Neural cell (in vitro differentiated cells): ENCODE measurements at regions not wholly inside any gene's neighbourhood (a gene's known extent, or its start where the extent isn't known, plus 50 kb on each side); places are given as distances from the start of the nearest gene placed in this dataset.

Experiments used
- H2AFZ ChIP-seq: fragments of 200-600, 300-800 bp; sonication (generic), shearing (Covaris generic); 2 replicates; pipeline ENCODE4 v1.6.0; 2014; ENCODE audit warnings: low read depth, mild to moderate bottlenecking, antibody characterized with exemption, low read length, moderate library complexity
- H3F3A ChIP-seq: fragments of 200-600 bp; shearing (Covaris generic); 2 replicates; pipeline ENCODE4 v1.6.1; 2016; ENCODE audit warnings: mild to moderate bottlenecking, moderate library complexity, mixed read lengths, antibody characterized with exemption, low read length; ENCODE audit not compliant: insufficient read depth, poor library complexity, severe bottlenecking
- H3K27ac ChIP-seq: fragments of 200-600, 300-800 bp; sonication (generic), shearing (Covaris generic); 2 replicates; pipeline ENCODE4 v1.5.1; 2014; ENCODE audit warnings: mild to moderate bottlenecking, low read length, moderate library complexity
- H3K27me3 ChIP-seq: fragments of 300-800, 200-600 bp; sonication (generic), shearing (Covaris generic); 2 replicates; pipeline ENCODE4 v1.6.0; 2014; ENCODE audit warnings: mild to moderate bottlenecking, low read depth, low read length, moderate library complexity; ENCODE audit not compliant: insufficient read depth
- H3K36me3 ChIP-seq: fragments of 300-800, 200-600 bp; sonication (generic), shearing (Covaris generic); 2 replicates; pipeline ENCODE4 v1.5.1; 2014; ENCODE audit warnings: mild to moderate bottlenecking, antibody characterized with exemption, low read length, moderate library complexity; ENCODE audit not compliant: insufficient read depth
- H3K4me2 ChIP-seq: fragments of 300-800, 200-600 bp; sonication (generic), shearing (Covaris generic); 2 replicates; pipeline ENCODE4 v1.6.0; 2014; ENCODE audit warnings: mild to moderate bottlenecking, low read length
- H3K4me3 ChIP-seq: fragments of 300-800, 200-600 bp; sonication (generic), shearing (Covaris generic); 2 replicates; pipeline ENCODE4 v1.5.1; 2014; ENCODE audit warnings: mild to moderate bottlenecking, low read length, moderate library complexity
- H3K79me2 ChIP-seq: fragments of 200-600 bp; shearing (Covaris generic); replicated peaks from 2 replicates; pipeline ENCODE4 v1.6.0; 2014; ENCODE audit warnings: mild to moderate bottlenecking, low read length, moderate library complexity; ENCODE audit not compliant: insufficient read depth
- H3K9ac ChIP-seq: fragments of 300-800, 200-600 bp; sonication (generic), shearing (Covaris generic); 2 replicates; pipeline ENCODE4 v1.6.1; 2016; ENCODE audit warnings: mild to moderate bottlenecking, low read length, mixed read lengths
- H3K9me2 ChIP-seq: fragments of 200-600 bp; shearing (Covaris generic); 2 replicates; pipeline ENCODE4 v1.6.1; 2016; ENCODE audit warnings: mild to moderate bottlenecking, low read length, mixed read lengths; ENCODE audit not compliant: insufficient read depth
- H3K9me3 ChIP-seq: fragments of 200-600, 300-800 bp; sonication (generic), shearing (Covaris generic); 2 replicates; pipeline ENCODE4 v1.6.1; 2016; ENCODE audit warnings: mild to moderate bottlenecking, mixed run types, low read length, moderate library complexity, mixed read lengths
- H4K20me1 ChIP-seq: fragments of 200-600 bp; shearing (Covaris generic); 2 replicates; pipeline ENCODE4 v1.6.1; 2016; ENCODE audit warnings: mild to moderate bottlenecking, mixed run types; ENCODE audit not compliant: insufficient read depth
- CTCF ChIP-seq: fragments of 450-650 bp; IDR thresholded peaks from 2 replicates; pipeline ENCODE4 v1.5.1; 2014; ENCODE audit warnings: antibody characterized with exemption, mild to moderate bottlenecking, moderate library complexity; ENCODE audit not compliant: poor library complexity, severe bottlenecking
- EP300 ChIP-seq: fragments of 450-650 bp; conservative IDR thresholded peaks from 2 replicates; pipeline ENCODE4 v1.6.1; 2014; ENCODE audit warnings: antibody characterized with exemption, mild to moderate bottlenecking, moderate library complexity; ENCODE audit not compliant: poor library complexity, severe bottlenecking
- EZH2 ChIP-seq: fragments of 200-600, 300-800 bp; shearing (Covaris generic), sonication (generic); IDR thresholded peaks from 2 replicates; pipeline ENCODE4 v1.6.1; 2014; ENCODE audit warnings: antibody characterized with exemption, low read length, borderline replicate concordance, mild to moderate bottlenecking; ENCODE audit not compliant: insufficient read depth, poor library complexity, severe bottlenecking
- MXI1 ChIP-seq: fragments of 450-650 bp; conservative IDR thresholded peaks from 2 replicates; pipeline ENCODE4 v1.6.1; 2014; ENCODE audit warnings: antibody characterized with exemption, mild to moderate bottlenecking; ENCODE audit not compliant: poor library complexity, severe bottlenecking
- POLR2AphosphoS5 ChIP-seq: IDR thresholded peaks from 2 replicates; pipeline ENCODE4 v1.6.1; 2012
- RAD21 ChIP-seq: fragments of 450-650 bp; conservative IDR thresholded peaks from 2 replicates; pipeline ENCODE4 v1.6.1; 2014; ENCODE audit warnings: antibody characterized with exemption, mild to moderate bottlenecking, moderate library complexity
- REST ChIP-seq: IDR thresholded peaks from 2 replicates; pipeline ENCODE4 v1.6.1; 2012; ENCODE audit warnings: borderline replicate concordance
- SMC3 ChIP-seq: fragments of 450-650 bp; conservative IDR thresholded peaks from 2 replicates; pipeline ENCODE4 v1.6.1; 2014; ENCODE audit warnings: antibody characterized with exemption, mild to moderate bottlenecking, moderate library complexity; ENCODE audit not compliant: poor library complexity
- TAF1 ChIP-seq: IDR thresholded peaks from 2 replicates; pipeline ENCODE4 v1.6.1; 2012; ENCODE audit warnings: low read depth

- H2AFZ ChIP-seq, result no peak overlapping the region
- H3K27ac ChIP-seq, result no peak overlapping the region
- H3K79me2 ChIP-seq, result no peaks in the 10 kb centered on the region
- no peak for TF ChIP-seq MXI1
- no peak for TF ChIP-seq RAD21
- no peak for TF ChIP-seq REST
- no peak for TF ChIP-seq TAF1
- TF ChIP-seq EZH2, result no peak
- TF ChIP-seq SMC3, result no peak
- TF ChIP-seq CTCF, result no peak
- no peak for TF ChIP-seq EP300
- no peak for TF ChIP-seq POLR2AphosphoS5
- no peaks in the 10 kb centered on the region for H4K20me1 ChIP-seq
- no peaks in the 10 kb centered on the region for H3F3A ChIP-seq
- no peaks in the 10 kb centered on the region for H3K9me2 ChIP-seq
- H3K9ac ChIP-seq, result no peak overlapping the region
- no peaks in the 10 kb centered on the region for H3K9me3 ChIP-seq
- no peak overlapping the region for H3K4me3 ChIP-seq
- H3K4me2 ChIP-seq, result no peak overlapping the region
- H3K36me3 ChIP-seq, result no peaks in the 10 kb centered on the region
- no peaks in the 10 kb centered on the region for H3K27me3 ChIP-seq
Observed at GRCh38 chrX:145393702-145394235, 146.5 kb downstream of the SPANXN1 start.

GRCh38 chrX:145394344-145394743 lies 147.0 kb downstream of the SPANXN1 start:
- no peaks in the 10 kb centered on the region for H4K20me1 ChIP-seq
- no peaks in the 10 kb centered on the region for H3F3A ChIP-seq
- no peaks in the 10 kb centered on the region for H3K9me2 ChIP-seq
- H3K4me2 ChIP-seq, result no peak overlapping the region
- TF ChIP-seq REST, result no peak
- no peak for TF ChIP-seq TAF1
- no peak for TF ChIP-seq MXI1
- no peak for TF ChIP-seq SMC3
- TF ChIP-seq POLR2AphosphoS5, result no peak
- TF ChIP-seq EZH2, result no peak
- no peak for TF ChIP-seq EP300
- no peak for TF ChIP-seq RAD21
- TF ChIP-seq CTCF, result no peak
- no peaks in the 10 kb centered on the region for H3K79me2 ChIP-seq
- no peak overlapping the region for H3K4me3 ChIP-seq
- no peaks in the 10 kb centered on the region for H3K27me3 ChIP-seq
- H3K9ac ChIP-seq, result no peak overlapping the region
- no peaks in the 10 kb centered on the region for H3K9me3 ChIP-seq
- H3K36me3 ChIP-seq, result no peaks in the 10 kb centered on the region
- no peak overlapping the region for H2AFZ ChIP-seq
- no peak overlapping the region for H3K27ac ChIP-seq
